OCI-LY3 (cell line): ENCODE measurements at regions not wholly inside any gene's neighbourhood (a gene's known extent, or its start where the extent isn't known, plus 50 kb on each side); places are given as distances from the start of the nearest gene placed in this dataset.

ENCODE experiments used
- H2AFZ ChIP-seq: fragments of 200-600, 300-600 bp; shearing (Covaris generic); 2 replicates; pipeline ENCODE4 v1.6.0; 2014; ENCODE audit warnings: antibody characterized with exemption, low read depth, low read length
- H3K27ac ChIP-seq: fragments of 200-600, 300-600 bp; sonication (generic); 2 replicates; pipeline ENCODE4 v1.5.1; 2014; ENCODE audit warnings: mild to moderate bottlenecking, low read length, moderate library complexity, mixed read lengths
- H3K27me3 ChIP-seq: fragments of 200-600, 300-600 bp; sonication (generic); 2 replicates; pipeline ENCODE4 v1.6.1; 2014; ENCODE audit warnings: low read depth, low read length, mixed read lengths
- H3K36me3 ChIP-seq: fragments of 200-600, 300-600 bp; sonication (generic); replicated peaks from 2 replicates; pipeline ENCODE3; 2014; ENCODE audit warnings: low read depth, low read length, mixed read lengths
- H3K4me1 ChIP-seq: fragments of 300-600, 200-600 bp; sonication (generic); 2 replicates; pipeline ENCODE4 v1.6.1; 2014; ENCODE audit warnings: low read length, mixed read lengths
- H3K4me2 ChIP-seq: fragments of 200-600, 300-600 bp; sonication (generic); 2 replicates; pipeline ENCODE4 v1.6.1; 2014; ENCODE audit warnings: low read length, mixed read lengths
- H3K4me3 ChIP-seq: fragments of 300-600, 200-600 bp; sonication (generic); 2 replicates; pipeline ENCODE4 v1.5.1; 2014; ENCODE audit warnings: antibody characterized with exemption, mild to moderate bottlenecking, low read length, moderate library complexity
- H3K79me2 ChIP-seq: fragments of 300-600, 200-600 bp; shearing (Covaris generic); 2 replicates; pipeline ENCODE4 v1.6.1; 2014; ENCODE audit warnings: mild to moderate bottlenecking, low read length, mixed read lengths
- H3K9ac ChIP-seq: fragments of 300-600, 200-600 bp; shearing (Covaris generic); 2 replicates; pipeline ENCODE4 v1.6.0; 2014; ENCODE audit warnings: mild to moderate bottlenecking, low read length, moderate library complexity
- H3K9me3 ChIP-seq: fragments of 200-600, 300-600 bp; shearing (Covaris generic); 2 replicates; pipeline ENCODE4 v1.6.1; 2014; ENCODE audit warnings: low read length, mixed read lengths; ENCODE audit not compliant: insufficient read depth
- H4K20me1 ChIP-seq: fragments of 200-600, 300-600 bp; sonication (generic); 2 replicates; pipeline ENCODE4 v1.6.1; 2016; ENCODE audit warnings: low read length, mixed read lengths; ENCODE audit not compliant: insufficient read depth
- CTCF ChIP-seq: fragments of 200-600, 300-600 bp; sonication (generic); IDR thresholded peaks from 2 replicates; pipeline ENCODE4 v1.5.1; 2014; ENCODE audit warnings: antibody characterized with exemption, low read length, low read depth
- EZH2phosphoT487 ChIP-seq: fragments of 200-600 bp; shearing (Covaris generic); IDR thresholded peaks from 2 replicates; pipeline ENCODE4 v1.6.1; 2018; ENCODE audit warnings: antibody characterized with exemption, mixed run types, low read depth

- Histone ChIP-seq H3K27me3 (no peaks in the 10 kb centered on the region), H3K27ac (no peak overlapping the region), H3K79me2 (no peaks in the 10 kb centered on the region), H3K4me3 (no peak overlapping the region), H3K4me2 (no peak overlapping the region), H3K4me1 (no peaks in the 10 kb centered on the region), H3K36me3 (no peaks in the 10 kb centered on the region), H3K9ac (no peak overlapping the region), H4K20me1 (no peaks in the 10 kb centered on the region), H2AFZ (no peak overlapping the region), H3K9me3 (no peaks in the 10 kb centered on the region)
- TF ChIP-seq EZH2phosphoT487, result no peak
- no peak for TF ChIP-seq CTCF
Observed at GRCh38 chr5:4384649-4385048, 755.5 kb upstream of the ADAMTS16 start.

DNA sequence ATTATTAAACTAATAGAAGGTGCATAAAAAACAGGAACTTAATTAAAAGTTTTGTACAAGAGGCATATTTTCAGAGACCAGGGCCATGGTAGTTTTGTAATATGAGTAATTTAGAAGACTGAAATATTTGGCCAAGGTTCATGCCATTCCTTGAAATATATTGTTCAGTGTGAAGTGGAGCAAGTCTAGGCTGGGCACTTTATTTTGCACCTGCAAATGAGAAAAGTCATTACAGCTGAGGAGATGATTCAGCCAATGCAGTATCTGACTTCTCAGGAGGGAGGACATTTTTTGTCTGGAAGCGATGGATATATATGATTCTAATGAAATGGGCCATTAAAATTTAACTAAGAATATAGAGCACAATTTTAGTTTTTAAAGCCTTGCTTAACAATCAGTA lies 754.0 kb upstream of the ADAMTS16 start:
- Histone ChIP-seq H3K9me3 (no peaks in the 10 kb centered on the region), H3K79me2 (no peaks in the 10 kb centered on the region), H3K4me3 (no peak overlapping the region), H3K27ac (no peak overlapping the region), H3K4me1 (no peaks in the 10 kb centered on the region), H2AFZ (no peak overlapping the region), H3K9ac (no peak overlapping the region), H3K27me3 (no peaks in the 10 kb centered on the region), H4K20me1 (no peaks in the 10 kb centered on the region), H3K4me2 (no peak overlapping the region), H3K36me3 (no peaks in the 10 kb centered on the region)
- TF ChIP-seq EZH2phosphoT487, result no peak

DNA sequence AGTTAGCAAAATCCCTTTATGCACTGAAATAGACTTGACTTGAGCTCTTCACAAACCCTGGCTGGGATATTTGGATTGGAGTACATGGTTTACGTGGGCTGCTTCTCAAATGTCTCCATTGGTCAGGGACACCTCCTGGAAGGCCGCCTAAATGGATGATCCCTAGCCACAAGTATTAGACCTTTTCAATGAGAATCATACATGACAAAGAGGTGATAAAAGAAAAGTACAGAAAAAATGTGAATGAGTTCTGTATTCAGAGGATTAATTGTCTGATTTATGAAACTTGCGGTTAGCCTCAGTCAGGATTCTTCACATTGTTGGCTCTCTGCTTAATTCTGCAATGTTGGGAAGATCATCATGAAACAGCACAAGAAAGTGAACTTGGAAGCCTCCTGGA lies 752.8 kb upstream of the ADAMTS16 start:
- no peak overlapping the region for H3K27ac ChIP-seq
- no peaks in the 10 kb centered on the region for H3K9me3 ChIP-seq
- H2AFZ ChIP-seq, result no peak overlapping the region
- H3K4me2 ChIP-seq, result no peak overlapping the region
- no peak overlapping the region for H3K4me3 ChIP-seq
- H4K20me1 ChIP-seq, result no peaks in the 10 kb centered on the region
- H3K4me1 ChIP-seq, result no peaks in the 10 kb centered on the region
- H3K27me3 ChIP-seq, result no peaks in the 10 kb centered on the region
- TF ChIP-seq EZH2phosphoT487 (no peak), CTCF (no peak)
- H3K36me3 ChIP-seq, result no peaks in the 10 kb centered on the region
- no peaks in the 10 kb centered on the region for H3K79me2 ChIP-seq
- no peak overlapping the region for H3K9ac ChIP-seq

- TF ChIP-seq EZH2phosphoT487, result no peak
- no peak for TF ChIP-seq CTCF
- no peak overlapping the region for H2AFZ ChIP-seq
- no peak overlapping the region for H3K4me3 ChIP-seq
- no peak overlapping the region for H3K27ac ChIP-seq
- no peaks in the 10 kb centered on the region for H3K4me1 ChIP-seq
- no peaks in the 10 kb centered on the region for H4K20me1 ChIP-seq
- no peaks in the 10 kb centered on the region for H3K27me3 ChIP-seq
- H3K9ac ChIP-seq, result no peak overlapping the region
- H3K36me3 ChIP-seq, result no peaks in the 10 kb centered on the region
- H3K9me3 ChIP-seq, result no peaks in the 10 kb centered on the region
- H3K79me2 ChIP-seq, result no peaks in the 10 kb centered on the region
- H3K4me2 ChIP-seq, result no peak overlapping the region
Observed at GRCh38 chr5:4395752-4396151, 744.4 kb upstream of the ADAMTS16 start.

DNA sequence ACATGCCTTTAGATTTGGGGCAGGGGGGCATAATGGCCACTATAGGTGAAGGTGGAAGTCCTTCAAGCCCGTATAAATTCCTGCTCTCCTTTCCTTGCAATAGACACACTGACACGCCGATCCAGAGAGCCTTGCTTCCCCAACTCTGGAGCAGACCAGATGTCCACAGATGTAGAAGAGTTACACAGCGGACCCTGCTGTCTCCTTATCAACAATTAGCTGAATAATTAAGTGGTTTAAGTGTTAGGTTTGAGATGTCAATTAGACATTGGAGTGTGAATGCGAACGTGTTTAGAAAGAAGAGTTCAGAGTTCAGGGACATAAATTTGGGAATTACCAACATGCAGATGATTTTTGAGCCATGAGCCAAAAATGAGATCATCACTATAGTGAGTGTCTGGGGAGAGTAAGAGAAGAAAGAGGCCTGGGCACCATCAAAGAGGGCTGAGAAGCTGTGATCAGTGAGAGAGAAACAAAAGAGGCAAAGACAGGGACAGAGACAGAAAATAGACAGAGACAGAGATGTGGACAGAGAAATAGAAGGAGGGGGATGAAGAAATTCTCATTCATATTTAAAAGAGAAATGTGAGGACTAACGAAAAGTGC lies 734.4 kb upstream of the ADAMTS16 start:
- no peak overlapping the region for H3K27ac ChIP-seq
- no peak overlapping the region for H3K4me3 ChIP-seq
- no peak overlapping the region for H3K4me2 ChIP-seq
- H3K4me1 ChIP-seq, result no peaks in the 10 kb centered on the region
- no peaks in the 10 kb centered on the region for H4K20me1 ChIP-seq
- no peaks in the 10 kb centered on the region for H3K36me3 ChIP-seq
- no peak overlapping the region for H3K9ac ChIP-seq
- no peak for TF ChIP-seq CTCF
- TF ChIP-seq EZH2phosphoT487, result no peak
- no peaks in the 10 kb centered on the region for H3K9me3 ChIP-seq
- H3K79me2 ChIP-seq, result no peaks in the 10 kb centered on the region
- no peaks in the 10 kb centered on the region for H3K27me3 ChIP-seq
- no peak overlapping the region for H2AFZ ChIP-seq
